Upper lobe of right lung (tissue), 1 donor: ENCODE measurements at regions not wholly inside any gene's neighbourhood (a gene's known extent, or its start where the extent isn't known, plus 50 kb on each side); places are given as distances from the start of the nearest gene placed in this dataset.
A peak's percentile ranks its signal among the peaks of the same experiment; 100 is the strongest.
"Not testable (repeated sequence)": the region's sequence is repeated elsewhere in the genome, so short reads cannot be mapped to it uniquely, and the experiment has no call there.

Source experiments
- ATAC-seq: fragments of 200-7000 bp; cut with Tn5 transposase; one replicate; pipeline ENCODE4 v1.9.1; 2020; ENCODE audit warnings: mild to moderate bottlenecking, moderate library complexity
- DNase-seq: peaks from one replicate; pipeline ENCODE4 v3.0.0-alpha.2; 2020
- H3K27ac ChIP-seq: fragments of 200-600 bp; one replicate; pipeline ENCODE4 v1.8.0; 2022
- H3K27me3 ChIP-seq: fragments of 200-600 bp; one replicate; pipeline ENCODE4 v1.8.0; 2022; ENCODE audit warnings: mild to moderate bottlenecking
- H3K36me3 ChIP-seq: fragments of 200-600 bp; one replicate; pipeline ENCODE4 v1.8.0; 2022
- H3K4me1 ChIP-seq: fragments of 200-600 bp; one replicate; pipeline ENCODE4 v1.8.0; 2022
- H3K4me3 ChIP-seq: fragments of 200-600 bp; one replicate; pipeline ENCODE4 v1.8.0; 2022; ENCODE audit warnings: mild to moderate bottlenecking
- H3K9me3 ChIP-seq: fragments of 200-600 bp; one replicate; pipeline ENCODE4 v1.8.0; 2022
- intact Hi-C: fragments of 100-400 bp; cut with DNase I; formaldehyde crosslinking; loops from one replicate; pipeline ENCODE4 v1.11.0; 2022
- TF ChIP-seq, protein P1 (sequence below): fragments of 200-600 bp; IDR thresholded peaks from one replicate; pipeline ENCODE4 v1.8.0; 2022; ENCODE audit warnings: antibody characterized with exemption
- donor health status: DM: no; HTN: yes; CAD: no; lungs with severe emphysema.

DNA sequence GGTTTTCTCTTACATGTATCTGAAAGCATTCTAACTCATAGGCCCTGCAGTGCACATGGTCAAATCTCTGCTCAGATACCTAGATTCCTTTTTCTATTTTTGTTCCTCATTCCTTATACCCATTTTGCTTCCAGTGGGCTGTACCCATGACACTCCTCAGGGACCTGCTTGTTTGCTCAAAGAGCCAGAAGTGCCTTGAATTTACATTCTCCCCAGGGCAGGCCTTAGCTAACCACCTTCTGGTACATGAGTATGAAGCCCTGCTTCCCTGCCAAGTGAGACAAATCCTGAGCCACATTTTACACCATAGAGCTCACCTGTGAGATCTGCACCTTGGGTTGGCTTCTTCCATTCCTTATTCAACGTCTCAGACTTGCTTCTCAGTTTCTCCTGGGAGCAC is 326.6 kb upstream of the SASH1 start:
- peak; percentile 73 for ATAC-seq

DNA sequence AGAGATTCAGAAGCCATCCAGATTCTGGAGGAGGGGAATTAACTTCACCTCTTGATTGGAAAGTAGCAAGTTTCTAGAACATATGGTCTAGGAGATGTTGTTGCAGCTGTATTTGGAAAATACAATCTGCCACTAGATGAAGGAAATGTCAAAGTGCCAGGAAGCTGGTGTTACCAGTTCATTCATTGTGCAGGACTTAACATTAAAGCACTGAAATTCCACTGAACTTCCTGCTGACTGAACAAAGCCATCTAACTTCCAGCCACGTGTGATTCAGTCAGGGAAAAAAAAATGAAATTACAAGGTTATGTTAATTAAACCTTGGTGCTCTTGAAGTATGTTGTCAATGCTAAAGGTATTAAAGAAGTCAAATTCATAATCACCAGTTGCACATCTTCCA is 321.5 kb upstream of the SASH1 start:
- Histone ChIP-seq H3K27ac (peak overlapping the region; percentile 21), H3K36me3 (no peaks in the 10 kb centered on the region), H3K4me1 (peaks cover 18% of the 10 kb centered on the region), H3K9me3 (no peaks in the 10 kb centered on the region), H3K27me3 (no peaks in the 10 kb centered on the region), H3K4me3 (no peak overlapping the region)
- TF ChIP-seq, protein P1, sequence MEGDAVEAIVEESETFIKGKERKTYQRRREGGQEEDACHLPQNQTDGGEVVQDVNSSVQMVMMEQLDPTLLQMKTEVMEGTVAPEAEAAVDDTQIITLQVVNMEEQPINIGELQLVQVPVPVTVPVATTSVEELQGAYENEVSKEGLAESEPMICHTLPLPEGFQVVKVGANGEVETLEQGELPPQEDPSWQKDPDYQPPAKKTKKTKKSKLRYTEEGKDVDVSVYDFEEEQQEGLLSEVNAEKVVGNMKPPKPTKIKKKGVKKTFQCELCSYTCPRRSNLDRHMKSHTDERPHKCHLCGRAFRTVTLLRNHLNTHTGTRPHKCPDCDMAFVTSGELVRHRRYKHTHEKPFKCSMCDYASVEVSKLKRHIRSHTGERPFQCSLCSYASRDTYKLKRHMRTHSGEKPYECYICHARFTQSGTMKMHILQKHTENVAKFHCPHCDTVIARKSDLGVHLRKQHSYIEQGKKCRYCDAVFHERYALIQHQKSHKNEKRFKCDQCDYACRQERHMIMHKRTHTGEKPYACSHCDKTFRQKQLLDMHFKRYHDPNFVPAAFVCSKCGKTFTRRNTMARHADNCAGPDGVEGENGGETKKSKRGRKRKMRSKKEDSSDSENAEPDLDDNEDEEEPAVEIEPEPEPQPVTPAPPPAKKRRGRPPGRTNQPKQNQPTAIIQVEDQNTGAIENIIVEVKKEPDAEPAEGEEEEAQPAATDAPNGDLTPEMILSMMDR, result no peak
- no peak for ATAC-seq
- DNase-seq, result no peak
- intact Hi-C loops, result no loop called here

More for the DNA sequence above, 326.6 kb upstream of the SASH1 start:
- no peak overlapping the region for H3K27ac ChIP-seq
- no peaks in the 10 kb centered on the region for H3K36me3 ChIP-seq
- no peaks in the 10 kb centered on the region for H3K27me3 ChIP-seq
- intact Hi-C loops, result no loop called here
- no peak for DNase-seq
- no peak overlapping the region for H3K4me3 ChIP-seq
- TF ChIP-seq, protein P1, result no peak
- no peaks in the 10 kb centered on the region for H3K9me3 ChIP-seq
- H3K4me1 ChIP-seq, result peaks cover 6% of the 10 kb centered on the region

DNA sequence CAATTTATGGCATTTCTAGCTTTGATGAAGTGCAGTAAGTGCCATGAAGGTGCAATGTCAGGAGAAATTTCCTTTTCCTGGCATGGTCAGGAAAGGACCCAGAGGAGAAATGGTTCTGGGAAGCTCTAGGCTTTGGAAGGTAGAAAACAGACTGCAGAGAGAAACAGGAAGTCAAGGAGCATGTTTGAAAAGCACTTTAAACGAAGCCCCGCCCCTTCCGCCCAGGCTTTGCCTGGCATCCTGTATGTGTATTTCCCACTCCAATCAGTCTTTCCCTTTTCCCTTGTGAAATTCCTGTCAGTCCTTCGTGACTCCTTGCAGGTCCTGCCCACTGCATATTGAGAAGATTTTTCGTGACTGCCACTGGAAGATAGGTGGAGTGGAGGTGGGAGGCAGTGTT is 320.9 kb upstream of the SASH1 start:
- ATAC-seq (peak; percentile 87), DNase-seq (peak; percentile 69)
- TF ChIP-seq, protein P1, result no peak
- H3K27me3 ChIP-seq, result no peaks in the 10 kb centered on the region
- H3K9me3 ChIP-seq, result no peaks in the 10 kb centered on the region
- no peak overlapping the region for H3K4me3 ChIP-seq
- no peaks in the 10 kb centered on the region for H3K36me3 ChIP-seq
- H3K27ac ChIP-seq, result peak overlapping the region; percentile 21
- H3K4me1 ChIP-seq, result peaks cover 21% of the 10 kb centered on the region
- intact Hi-C loops, result no loop called here

DNA sequence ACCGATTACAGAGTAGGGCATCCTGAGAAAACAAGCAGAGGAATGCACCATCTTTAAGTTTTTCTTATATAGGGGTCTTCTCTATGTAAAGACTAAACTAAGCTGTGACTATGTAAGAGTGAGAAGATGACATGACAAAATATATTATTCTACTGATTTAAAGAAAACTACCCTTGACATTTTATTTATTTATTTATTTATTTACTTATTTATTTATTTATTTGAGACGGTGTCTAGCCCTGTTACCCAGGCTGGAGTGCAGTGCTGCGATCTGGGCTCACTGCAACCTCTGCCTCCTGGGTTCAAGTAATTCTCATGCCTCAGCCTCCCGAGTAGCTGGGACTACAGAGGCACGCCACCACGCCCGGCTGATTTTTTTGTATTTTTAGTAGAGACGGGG is 320.4 kb upstream of the SASH1 start:
- intact Hi-C loops, H3K36me3 ChIP-seq, H3K27me3 ChIP-seq, H3K9me3 ChIP-seq, DNase-seq, ATAC-seq, H3K4me3 ChIP-seq: not testable (repeated sequence)
- Histone ChIP-seq H3K27ac (peak overlapping the region; percentile 21), H3K4me1 (peaks cover 21% of the 10 kb centered on the region)

DNA sequence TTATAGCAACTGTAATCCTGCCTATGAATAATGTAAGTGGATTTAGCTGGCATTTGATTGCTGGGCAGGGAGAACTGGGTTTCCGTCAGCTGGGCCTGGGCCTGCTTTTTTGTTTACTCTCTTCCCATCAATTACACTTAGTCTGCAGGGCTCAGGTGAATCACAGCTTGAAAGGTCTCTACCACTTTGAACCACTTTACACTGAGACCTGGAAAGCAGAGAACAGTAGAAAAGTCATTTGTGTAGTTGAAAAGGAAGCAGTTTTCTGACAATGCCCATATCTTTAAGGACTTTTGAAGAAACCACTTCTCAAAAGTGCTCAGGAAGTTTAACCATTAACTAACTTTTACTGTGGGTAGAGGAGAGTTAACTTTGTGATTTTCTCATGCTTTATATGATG is 315.4 kb upstream of the SASH1 start:
- Histone ChIP-seq H3K36me3 (no peaks in the 10 kb centered on the region), H3K27me3 (no peaks in the 10 kb centered on the region), H3K27ac (no peak overlapping the region), H3K4me1 (peaks cover 4% of the 10 kb centered on the region), H3K9me3 (no peaks in the 10 kb centered on the region), H3K4me3 (no peak overlapping the region)
- TF ChIP-seq, protein P1, result no peak
- DNase-seq (no peak), ATAC-seq (peak; percentile 91)
- intact Hi-C loops, result no loop called here

DNA sequence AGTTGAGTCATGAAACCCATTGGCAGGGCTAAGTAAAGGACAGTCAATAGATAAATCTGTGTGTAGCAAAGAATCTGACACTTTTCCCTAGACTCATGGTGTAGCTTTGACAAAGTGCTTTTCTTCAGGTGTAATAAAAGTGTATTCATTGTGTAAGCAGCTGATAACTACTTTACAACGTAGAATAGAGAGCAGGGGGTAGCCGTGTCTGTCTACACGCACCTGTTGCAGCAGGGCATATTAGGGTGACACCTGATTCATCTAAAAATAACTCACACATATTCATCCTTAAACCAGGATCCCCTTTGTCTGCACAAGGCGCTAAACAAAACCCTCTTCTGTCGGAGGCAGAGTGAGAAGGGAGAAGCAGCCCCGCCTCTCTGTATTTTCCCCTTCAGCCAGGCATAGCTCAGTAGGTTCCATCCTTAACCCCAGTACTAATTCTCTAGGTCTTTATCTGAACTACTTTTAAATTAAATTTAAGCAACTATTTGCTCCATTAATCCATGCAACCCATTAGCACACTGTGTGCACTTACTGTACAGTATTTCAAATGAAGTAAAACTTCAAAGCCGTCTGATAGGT is 306.7 kb upstream of the SASH1 start:
- Histone ChIP-seq H3K27ac (no peak overlapping the region), H3K36me3 (no peaks in the 10 kb centered on the region), H3K9me3 (no peaks in the 10 kb centered on the region), H3K27me3 (no peaks in the 10 kb centered on the region), H3K4me3 (no peak overlapping the region), H3K4me1 (no peaks in the 10 kb centered on the region)
- TF ChIP-seq, protein P1, result no peak
- intact Hi-C loops, result no loop called here
- ATAC-seq (no peak), DNase-seq (no peak)
